H1 (cell line): ENCODE measurements at regions not wholly inside any gene's neighbourhood (a gene's known extent, or its start where the extent isn't known, plus 50 kb on each side); places are given as distances from the start of the nearest gene placed in this dataset.

ENCODE experiments used
- CTCF ChIA-PET: fragments of 300-600 bp; sonication (Branson Sonifier 250); formaldehyde crosslinking; loops from one replicate; lab custom pipeline; 2021; ENCODE audit not compliant: partially characterized antibody; lab: Charles Lee
- POLR2A ChIA-PET: fragments of 300-600 bp; sonication (Branson Sonifier 250); formaldehyde crosslinking; loops from one replicate; lab custom pipeline; 2021; ENCODE audit warnings: inconsistent platforms; ENCODE audit not compliant: partially characterized antibody; lab: Charles Lee
- DNase-seq, 2 experiments: peaks; one replicate each; pipeline versions ENCODE4 v3.0.0 to v3.0.0-alpha.2; 2010 to 2022; ENCODE audit warnings: low spot score in 2 of 2, low read depth in 1 of 2, mixed read lengths in 1 of 2
- FAIRE-seq: peaks from 2 replicates; lab custom pipeline; 2011; peaks lifted over from hg19 to GRCh38; lab: Jason Lieb, UNC
- H2AFZ ChIP-seq: 2 replicates; pipeline ENCODE4 v1.8.1; 2012; ENCODE audit warnings: low read length, inconsistent platforms
- H2AK5ac ChIP-seq: 2 replicates; pipeline ENCODE4 v1.6.1; 2013; ENCODE audit warnings: low read depth, low read length
- H2BK120ac ChIP-seq: replicated peaks from 2 replicates; pipeline ENCODE3; 2013; ENCODE audit warnings: low read depth, low read length, inconsistent platforms
- H2BK12ac ChIP-seq: 2 replicates; pipeline ENCODE4 v1.6.1; 2013; ENCODE audit warnings: low read depth, low read length
- H2BK15ac ChIP-seq: 2 replicates; pipeline ENCODE4 v1.6.1; 2013; ENCODE audit warnings: low read length
- H2BK20ac ChIP-seq: 2 replicates; pipeline ENCODE4 v1.6.1; 2013; ENCODE audit warnings: low read length
- H2BK5ac ChIP-seq: 2 replicates; pipeline ENCODE4 v1.6.1; 2013; ENCODE audit warnings: low read depth, low read length
- H3K14ac ChIP-seq: 2 replicates; pipeline ENCODE4 v1.6.1; 2013; ENCODE audit warnings: inconsistent platforms; ENCODE audit not compliant: insufficient read length
- H3K18ac ChIP-seq: 2 replicates; pipeline ENCODE4 v1.6.1; 2013; ENCODE audit warnings: low read length; ENCODE audit errors: extremely low read depth
- H3K23ac ChIP-seq: 2 replicates; pipeline ENCODE4 v1.6.1; 2013; ENCODE audit warnings: inconsistent platforms; ENCODE audit not compliant: insufficient read length
- H3K23me2 ChIP-seq: 2 replicates; pipeline ENCODE4 v1.6.1; 2013; ENCODE audit warnings: low read depth, low read length
- H3K27ac ChIP-seq: 2 replicates; pipeline ENCODE4 v1.6.1; 2011; ENCODE audit warnings: low read depth, low read length, inconsistent platforms
- H3K27me3 ChIP-seq, 4 experiments: replicated peaks in 1 of 4; 1 replicate in 1 of 4; 2 replicates in 3 of 4; pipeline versions ENCODE4 v1.6.1 to v1.8.1; 2011 to 2013; ENCODE audit warnings: low read length in 3 of 4, mild to moderate bottlenecking in 3 of 4, inconsistent platforms in 2 of 4, mixed read lengths in 2 of 4, moderate library complexity in 1 of 4; ENCODE audit not compliant: control insufficient read depth in 3 of 4, insufficient read depth in 3 of 4; ENCODE audit errors: extremely low read depth in 1 of 4
- H3K36me3 ChIP-seq, 4 experiments: 2 replicates each; pipeline versions ENCODE4 v1.6.1 to v1.8.1; 2011 to 2013; ENCODE audit warnings: mild to moderate bottlenecking in 4 of 4, low read length in 3 of 4, moderate library complexity in 2 of 4, control low read depth in 1 of 4, inconsistent platforms in 1 of 4; ENCODE audit not compliant: insufficient read depth in 4 of 4, control insufficient read depth in 2 of 4
- H3K4ac ChIP-seq: replicated peaks from 2 replicates; pipeline ENCODE3; 2013; ENCODE audit warnings: low read length, low read depth, mixed read lengths, inconsistent platforms; ENCODE audit not compliant: insufficient read length
- H3K4me1 ChIP-seq, 4 experiments: replicated peaks in 1 of 4; 1 replicate in 1 of 4; 2 replicates in 3 of 4; pipeline versions ENCODE4 v1.6.1 to v1.8.1; 2011 to 2013; ENCODE audit warnings: low read length in 3 of 4, inconsistent platforms in 2 of 4, mixed read lengths in 1 of 4; ENCODE audit not compliant: insufficient read depth in 4 of 4, control insufficient read depth in 3 of 4
- H3K4me2 ChIP-seq, 2 experiments: 2 replicates each; pipeline versions ENCODE4 v1.6.1 to v1.8.1; 2011 to 2013; ENCODE audit warnings: low read depth in 2 of 2, low read length in 2 of 2, control low read depth in 1 of 2, inconsistent platforms in 1 of 2, mild to moderate bottlenecking in 1 of 2; ENCODE audit not compliant: insufficient read depth in 1 of 2
- H3K4me3 ChIP-seq, 4 experiments: fragments of 200-600, 300-600 bp in 1 of 4; sonication (generic), shearing (Covaris generic), sonication (Bioruptor Twin) in 1 of 4; 2 replicates each; pipeline versions ENCODE4 v1.5.1 to v1.8.1; 2011 to 2016; ENCODE audit warnings: low read length in 4 of 4, low read depth in 3 of 4, control low read depth in 2 of 4, inconsistent platforms in 2 of 4, mild to moderate bottlenecking in 2 of 4, mixed read lengths in 1 of 4, moderate library complexity in 1 of 4; ENCODE audit not compliant: insufficient read depth in 2 of 4; ENCODE audit errors: extremely low read depth in 1 of 4
- H3K56ac ChIP-seq: replicated peaks from 2 replicates; pipeline ENCODE3; 2013; ENCODE audit warnings: low read depth, mild to moderate bottlenecking, mixed read lengths, low read length, inconsistent platforms; ENCODE audit not compliant: insufficient read length
- H3K79me1 ChIP-seq: 2 replicates; pipeline ENCODE4 v1.6.1; 2013; ENCODE audit warnings: low read depth, low read length, control low read depth
- H3K79me2 ChIP-seq, 2 experiments: 2 replicates each; pipeline versions ENCODE4 v1.6.1 to v1.8.1; 2012 to 2013; ENCODE audit warnings: low read length in 2 of 2, mild to moderate bottlenecking in 2 of 2, inconsistent platforms in 1 of 2; ENCODE audit not compliant: insufficient read depth in 2 of 2, control insufficient read depth in 1 of 2
- H3K9ac ChIP-seq, 4 experiments: replicated peaks in 1 of 4; 1 replicate in 1 of 4; 2 replicates in 3 of 4; pipeline versions ENCODE4 v1.6.1 to v1.8.1; 2011 to 2013; ENCODE audit warnings: low read depth in 3 of 4, low read length in 3 of 4, control low read depth in 2 of 4, mild to moderate bottlenecking in 2 of 4, moderate library complexity in 2 of 4, inconsistent platforms in 1 of 4; ENCODE audit errors: extremely low read depth in 1 of 4
- H3K9me3 ChIP-seq, 2 experiments: 2 replicates each; pipeline versions ENCODE4 v1.6.1 to v1.8.1; 2012 to 2013; ENCODE audit warnings: mild to moderate bottlenecking in 2 of 2, moderate library complexity in 2 of 2, control low read depth in 1 of 2, inconsistent platforms in 1 of 2, low read depth in 1 of 2, low read length in 1 of 2, mixed read lengths in 1 of 2; ENCODE audit not compliant: insufficient read depth in 2 of 2
- H4K20me1 ChIP-seq, 2 experiments: replicated peaks in 1 of 2; 2 replicates each; pipeline versions ENCODE3 to v1.8.1; 2011 to 2013; ENCODE audit warnings: inconsistent platforms in 2 of 2, low read length in 2 of 2, mild to moderate bottlenecking in 1 of 2; ENCODE audit not compliant: insufficient read depth in 2 of 2, control insufficient read depth in 1 of 2
- H4K5ac ChIP-seq: 2 replicates; pipeline ENCODE4 v1.6.1; 2013; ENCODE audit warnings: low read length, low read depth, mixed read lengths, inconsistent platforms; ENCODE audit not compliant: insufficient read length
- H4K8ac ChIP-seq: 2 replicates; pipeline ENCODE4 v1.8.0; 2013; ENCODE audit warnings: mild to moderate bottlenecking, moderate library complexity, low read length, inconsistent platforms; ENCODE audit not compliant: insufficient read depth; ENCODE audit errors: extremely low read depth
- H4K91ac ChIP-seq: replicated peaks from 2 replicates; pipeline ENCODE3; 2013; ENCODE audit warnings: low read length, mixed read lengths, inconsistent platforms; ENCODE audit not compliant: insufficient read length
- ATF3 ChIP-seq: IDR thresholded peaks from 2 replicates; pipeline ENCODE4 v1.6.1; 2011; ENCODE audit warnings: low read depth, mild to moderate bottlenecking, low read length; ENCODE audit not compliant: insufficient read depth
- CBX8 ChIP-seq: fragments of 300-800, 300-1000 bp; sonication (generic); IDR thresholded peaks from 2 replicates; pipeline ENCODE4 v1.7.1; 2016; ENCODE audit warnings: low read depth, low read length, borderline replicate concordance
- CHD2 ChIP-seq: IDR thresholded peaks from 2 replicates; pipeline ENCODE4 v1.6.1; 2012; ENCODE audit warnings: low read length, improper control_type of control experiment
- CTBP2 ChIP-seq: IDR thresholded peaks from 2 replicates; pipeline ENCODE4 v1.7.0; 2011; ENCODE audit warnings: borderline replicate concordance, mild to moderate bottlenecking, moderate library complexity, mixed read lengths, low read length; ENCODE audit not compliant: insufficient read depth, insufficient read length
- KDM5A ChIP-seq: fragments of 200-600 bp; IDR thresholded peaks from 2 replicates; pipeline ENCODE4 v1.7.1; 2012; ENCODE audit warnings: mild to moderate bottlenecking, low read length, inconsistent platforms, mixed read lengths
- RBBP5 ChIP-seq: IDR thresholded peaks from 2 replicates; pipeline ENCODE4 v1.7.1; 2012; ENCODE audit warnings: low read depth, mild to moderate bottlenecking, inconsistent platforms, low read length, moderate library complexity, borderline replicate concordance
- SRF ChIP-seq: IDR thresholded peaks from 2 replicates; pipeline ENCODE4 v1.6.1; 2011; ENCODE audit warnings: mild to moderate bottlenecking, low read depth, low read length, moderate library complexity
- WGBS, 2 experiments: shearing (Covaris generic) in 1 of 2; methylation state at CpG; one replicate each; pipeline versions ENCODE4 v1.1.6 to v1.1.7; 2013 to 2015; ENCODE audit warnings: low lambda C conversion rate in 2 of 2, mixed read lengths in 2 of 2, inconsistent platforms in 1 of 2, low coverage in 1 of 2, missing lambda C conversion rate in 1 of 2; ENCODE audit not compliant: insufficient replicate concordance in 2 of 2, insufficient coverage in 1 of 2, insufficient read length in 1 of 2; ENCODE audit errors: extremely low coverage in 1 of 2, missing lambda C conversion rate in 1 of 2; 5-methylcytosine and 5-hydroxymethylcytosine counted together

GRCh38 chr18:70446063-70446462 lies 157.2 kb downstream of the SOCS6 start:
- no peak overlapping the region for H3K18ac ChIP-seq
- H2BK15ac ChIP-seq = no peak overlapping the region
- no peaks in the 10 kb centered on the region for H3K27me3 ChIP-seq
- H4K91ac ChIP-seq = no peak overlapping the region
- H3K79me1 ChIP-seq = no peaks in the 10 kb centered on the region
- no peak overlapping the region for H2BK12ac ChIP-seq
- H3K23me2 ChIP-seq = no peaks in the 10 kb centered on the region
- 77% methylated on average over 3 of the region's 3 CpGs; no CpG with 5 or more reads in 1 of the 2 experiments for WGBS, 2 experiments
- no peak overlapping the region for H2AK5ac ChIP-seq
- FAIRE-seq (no peak), DNase-seq (no peak)
- no peak overlapping the region for H4K5ac ChIP-seq
- H4K20me1 ChIP-seq = no peaks in the 10 kb centered on the region
- H3K4me2 ChIP-seq = no peak overlapping the region
- H3K9me3 ChIP-seq = no peaks in the 10 kb centered on the region
- H2BK20ac ChIP-seq = no peak overlapping the region
- TF ChIP-seq KDM5A (no peak), CTBP2 (no peak), CHD2 (no peak), CBX8 (no peak), ATF3 (no peak), SRF (no peak), RBBP5 (no peak)
- no peak overlapping the region for H4K8ac ChIP-seq
- H3K4me1 ChIP-seq = peaks cover 0 to 8% (median 1%) of the 10 kb centered on the region in 4 experiments; a peak in 1 of 7 replicates
- H3K79me2 ChIP-seq = no peaks in the 10 kb centered on the region
- ChIA-PET POLR2A (no interaction called here), CTCF (interaction anchor here (1.0 to 3.1 kb wide), 4 partner anchors 12 to 251 kb away, joined by 3 to 12 read pairs (median 6); no protein-coding TSS in a partner anchor)
- H3K23ac ChIP-seq = no peak overlapping the region
- H2AFZ ChIP-seq = no peak overlapping the region
- no peaks in the 10 kb centered on the region for H3K36me3 ChIP-seq
- no peak overlapping the region for H2BK120ac ChIP-seq
- no peak overlapping the region for H3K4ac ChIP-seq
- H3K27ac ChIP-seq = no peak overlapping the region
- no peak overlapping the region for H3K9ac ChIP-seq
- H3K4me3 ChIP-seq = no peak overlapping the region
- no peak overlapping the region for H3K56ac ChIP-seq
- H2BK5ac ChIP-seq = no peak overlapping the region
- H3K14ac ChIP-seq = no peak overlapping the region
